WTC11 (cell line): ENCODE measurements at regions not wholly inside any gene's neighbourhood (a gene's known extent, or its start where the extent isn't known, plus 50 kb on each side); places are given as distances from the start of the nearest gene placed in this dataset.
A peak's percentile ranks its signal among the peaks of the same experiment; 100 is the strongest.

ENCODE experiments used
- ATAC-seq: fragments of 200-7000 bp; cut with Tn5 transposase; 2 replicates; pipeline ENCODE4 v1.10.0; 2021; ENCODE audit warnings: mild to moderate bottlenecking, moderate library complexity
- CTCF ChIA-PET: fragments of 300-600 bp; sonication (Branson Sonifier 250); formaldehyde crosslinking; loops from one replicate; lab custom pipeline; 2021; ENCODE audit warnings: antibody characterized with exemption; lab: Charles Lee
- POLR2A ChIA-PET: fragments of 350-600 bp; sonication (Branson Sonifier 250); formaldehyde crosslinking; loops from one replicate; lab custom pipeline; 2021; ENCODE audit warnings: antibody characterized with exemption; lab: Charles Lee
- DNase-seq: peaks from one replicate; pipeline ENCODE4 v3.0.0; 2021; ENCODE audit warnings: low spot score
- H3K27ac Mint-ChIP-seq: 2 replicates; pipeline ENCODE4 v1.8.0; 2021; ENCODE audit warnings: mixed read lengths
- H3K27me3 Mint-ChIP-seq: 2 replicates; pipeline ENCODE4 v1.8.0; 2021; ENCODE audit warnings: low read depth, mild to moderate bottlenecking, moderate library complexity, mixed read lengths
- H3K36me3 Mint-ChIP-seq: 2 replicates; pipeline ENCODE4 v1.8.0; 2021; ENCODE audit warnings: mixed read lengths
- H3K4me1 Mint-ChIP-seq: 2 replicates; pipeline ENCODE4 v1.8.0; 2022; ENCODE audit warnings: mixed read lengths
- H3K4me3 Mint-ChIP-seq: 2 replicates; pipeline ENCODE4 v1.8.0; 2021; ENCODE audit warnings: mild to moderate bottlenecking, moderate library complexity, mixed read lengths
- H3K9me3 Mint-ChIP-seq: 2 replicates; pipeline ENCODE4 v1.8.0; 2021; ENCODE audit warnings: mixed read lengths
- CREB1 ChIP-seq: sonication (generic); formaldehyde crosslinking; IDR thresholded peaks from 2 replicates; pipeline ENCODE4 v1.8.0; 2023; ENCODE audit warnings: mild to moderate bottlenecking, missing genetic modification reagents
- CREM ChIP-seq: sonication (generic); formaldehyde crosslinking; IDR thresholded peaks from 2 replicates; pipeline ENCODE4 v1.8.1; 2022; ENCODE audit warnings: mild to moderate bottlenecking, missing genetic modification reagents, moderate library complexity
- GRHL2 ChIP-seq: fragments of 250-450 bp; sonication (Bioruptor Pico); IDR thresholded peaks from 2 replicates; pipeline ENCODE4 v1.8.0; 2022; ENCODE audit warnings: mild to moderate bottlenecking, moderate library complexity; ENCODE audit not compliant: insufficient replicate concordance, severe bottlenecking
- NFE2L1 ChIP-seq: sonication (generic); formaldehyde crosslinking; IDR thresholded peaks from 2 replicates; pipeline ENCODE4 v1.8.1; 2023; ENCODE audit warnings: missing genetic modification reagents
- OVOL2 ChIP-seq: fragments of 250-450 bp; sonication (Bioruptor Pico); IDR thresholded peaks from 2 replicates; pipeline ENCODE4 v1.9.0; 2021; ENCODE audit warnings: mild to moderate bottlenecking, borderline replicate concordance
- SMAD3 ChIP-seq: sonication (generic); formaldehyde crosslinking; IDR thresholded peaks from 2 replicates; pipeline ENCODE4 v1.8.0; 2022; ENCODE audit warnings: missing genetic modification reagents, mild to moderate bottlenecking, borderline replicate concordance
- TCF7 ChIP-seq: sonication (generic); formaldehyde crosslinking; IDR thresholded peaks from 2 replicates; pipeline ENCODE4 v1.8.0; 2022; ENCODE audit warnings: mild to moderate bottlenecking, low read depth, missing genetic modification reagents, moderate library complexity
- ZNF138 ChIP-seq: sonication (generic); formaldehyde crosslinking; conservative IDR thresholded peaks from 2 replicates; pipeline ENCODE4 v1.8.1; 2022; ENCODE audit warnings: mild to moderate bottlenecking, moderate library complexity, missing genetic modification reagents
- ZNF219 ChIP-seq: sonication (generic); formaldehyde crosslinking; IDR thresholded peaks from 2 replicates; pipeline ENCODE4 v1.8.0; 2023; ENCODE audit warnings: missing genetic modification reagents, mild to moderate bottlenecking, borderline replicate concordance
- ZNF396 ChIP-seq: fragments of 250-450 bp; sonication (Bioruptor Pico); IDR thresholded peaks from 2 replicates; pipeline ENCODE4 v1.8.0; 2021; ENCODE audit warnings: mild to moderate bottlenecking, moderate library complexity, borderline replicate concordance
- ZNF423 ChIP-seq: fragments of 250-450 bp; sonication (Bioruptor Pico); IDR thresholded peaks from 2 replicates; pipeline ENCODE4 v2.1.2; 2022; ENCODE audit warnings: mild to moderate bottlenecking, moderate library complexity
- ZNF671 ChIP-seq: fragments of 250-450 bp; sonication (Bioruptor Pico); IDR thresholded peaks from 2 replicates; pipeline ENCODE4 v1.8.0; 2021; ENCODE audit warnings: mild to moderate bottlenecking
- TF ChIP-seq, protein P1 (sequence below): fragments of 250-450 bp; sonication (Bioruptor Pico); IDR thresholded peaks from 2 replicates; pipeline ENCODE4 v1.8.0; 2021; ENCODE audit warnings: mild to moderate bottlenecking
- TF ChIP-seq, protein P2 (sequence below): sonication (generic); formaldehyde crosslinking; IDR thresholded peaks from 2 replicates; pipeline ENCODE4 v1.8.0; 2022; ENCODE audit warnings: missing genetic modification reagents

DNA sequence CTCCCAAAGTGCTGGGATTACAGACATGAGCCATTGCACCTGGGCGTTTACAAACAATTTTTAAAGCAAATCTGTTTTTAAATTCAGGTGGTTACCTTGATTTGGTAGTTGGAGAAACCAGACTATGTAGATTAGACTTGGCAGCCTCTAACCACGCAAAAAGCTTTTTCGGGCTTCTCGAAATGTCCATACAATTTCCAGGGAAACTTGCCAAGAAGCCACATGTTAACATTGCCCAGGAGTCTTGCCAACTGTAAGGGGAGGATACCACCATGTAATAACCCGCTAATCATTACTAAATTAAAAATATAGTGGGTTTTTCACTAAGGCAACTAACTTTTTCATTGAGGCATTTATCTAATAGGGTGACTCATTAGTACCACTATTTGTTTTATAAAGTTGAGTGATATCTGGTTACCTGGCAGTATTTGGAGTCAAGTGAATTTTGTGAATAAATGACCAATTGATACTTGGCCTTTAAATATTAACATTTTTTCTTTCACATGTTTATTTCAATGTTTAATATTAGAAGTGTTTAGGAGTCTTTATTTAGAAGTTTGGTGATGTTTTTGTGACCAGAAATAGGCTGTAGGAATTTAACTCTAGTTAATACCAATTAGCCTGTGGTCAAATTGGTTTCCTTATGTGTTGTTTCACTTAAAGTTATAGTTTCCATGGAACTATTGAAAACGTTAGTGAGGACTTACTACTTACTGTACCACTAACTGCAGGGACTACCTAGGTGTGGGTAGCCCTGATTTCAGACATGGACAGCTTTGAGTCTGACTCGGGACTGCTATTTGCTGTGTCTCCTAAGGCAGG is 61.3 kb downstream of the CLDN34 start:
- Mint-ChIP-seq H3K36me3 (no peaks in the 10 kb centered on the region), H3K4me3 (no peak overlapping the region), H3K27ac (no peak overlapping the region), H3K9me3 (no peaks in the 10 kb centered on the region), H3K27me3 (no peaks in the 10 kb centered on the region), H3K4me1 (peaks cover 27% of the 10 kb centered on the region)
- no peak for DNase-seq
- no peak for ATAC-seq
- ChIA-PET CTCF (no interaction called here), POLR2A (no interaction called here)
- TF ChIP-seq ZNF138 (no peak), CREB1 (no peak), ZNF396 (no peak), ZNF671 (CRISPR knock-in tag) (no peak)
- TF ChIP-seq, protein P1, sequence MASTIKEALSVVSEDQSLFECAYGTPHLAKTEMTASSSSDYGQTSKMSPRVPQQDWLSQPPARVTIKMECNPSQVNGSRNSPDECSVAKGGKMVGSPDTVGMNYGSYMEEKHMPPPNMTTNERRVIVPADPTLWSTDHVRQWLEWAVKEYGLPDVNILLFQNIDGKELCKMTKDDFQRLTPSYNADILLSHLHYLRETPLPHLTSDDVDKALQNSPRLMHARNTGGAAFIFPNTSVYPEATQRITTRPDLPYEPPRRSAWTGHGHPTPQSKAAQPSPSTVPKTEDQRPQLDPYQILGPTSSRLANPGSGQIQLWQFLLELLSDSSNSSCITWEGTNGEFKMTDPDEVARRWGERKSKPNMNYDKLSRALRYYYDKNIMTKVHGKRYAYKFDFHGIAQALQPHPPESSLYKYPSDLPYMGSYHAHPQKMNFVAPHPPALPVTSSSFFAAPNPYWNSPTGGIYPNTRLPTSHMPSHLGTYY: no peak

DNA sequence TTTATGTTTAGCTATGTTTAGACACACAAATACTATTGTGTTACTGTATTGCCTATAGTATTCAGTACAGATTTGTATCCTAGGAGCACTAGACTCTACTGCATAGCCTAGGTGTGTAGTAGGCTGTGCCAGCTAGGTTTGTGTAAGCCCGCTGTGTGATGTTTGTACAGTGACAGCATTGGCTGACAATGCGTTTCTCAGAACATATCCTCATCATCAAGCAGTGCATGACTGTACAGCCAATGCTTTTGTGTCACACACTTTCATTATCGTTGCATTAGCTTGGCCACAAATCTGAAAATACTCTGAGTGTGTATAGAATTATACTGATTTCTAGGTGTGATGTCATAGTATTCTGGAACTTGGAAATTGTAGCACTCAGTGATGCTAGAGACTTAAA is 63.4 kb downstream of the CLDN34 start:
- no peak for DNase-seq
- TF ChIP-seq GRHL2 (CRISPR knock-in tag): no peak
- TF ChIP-seq, protein P2, sequence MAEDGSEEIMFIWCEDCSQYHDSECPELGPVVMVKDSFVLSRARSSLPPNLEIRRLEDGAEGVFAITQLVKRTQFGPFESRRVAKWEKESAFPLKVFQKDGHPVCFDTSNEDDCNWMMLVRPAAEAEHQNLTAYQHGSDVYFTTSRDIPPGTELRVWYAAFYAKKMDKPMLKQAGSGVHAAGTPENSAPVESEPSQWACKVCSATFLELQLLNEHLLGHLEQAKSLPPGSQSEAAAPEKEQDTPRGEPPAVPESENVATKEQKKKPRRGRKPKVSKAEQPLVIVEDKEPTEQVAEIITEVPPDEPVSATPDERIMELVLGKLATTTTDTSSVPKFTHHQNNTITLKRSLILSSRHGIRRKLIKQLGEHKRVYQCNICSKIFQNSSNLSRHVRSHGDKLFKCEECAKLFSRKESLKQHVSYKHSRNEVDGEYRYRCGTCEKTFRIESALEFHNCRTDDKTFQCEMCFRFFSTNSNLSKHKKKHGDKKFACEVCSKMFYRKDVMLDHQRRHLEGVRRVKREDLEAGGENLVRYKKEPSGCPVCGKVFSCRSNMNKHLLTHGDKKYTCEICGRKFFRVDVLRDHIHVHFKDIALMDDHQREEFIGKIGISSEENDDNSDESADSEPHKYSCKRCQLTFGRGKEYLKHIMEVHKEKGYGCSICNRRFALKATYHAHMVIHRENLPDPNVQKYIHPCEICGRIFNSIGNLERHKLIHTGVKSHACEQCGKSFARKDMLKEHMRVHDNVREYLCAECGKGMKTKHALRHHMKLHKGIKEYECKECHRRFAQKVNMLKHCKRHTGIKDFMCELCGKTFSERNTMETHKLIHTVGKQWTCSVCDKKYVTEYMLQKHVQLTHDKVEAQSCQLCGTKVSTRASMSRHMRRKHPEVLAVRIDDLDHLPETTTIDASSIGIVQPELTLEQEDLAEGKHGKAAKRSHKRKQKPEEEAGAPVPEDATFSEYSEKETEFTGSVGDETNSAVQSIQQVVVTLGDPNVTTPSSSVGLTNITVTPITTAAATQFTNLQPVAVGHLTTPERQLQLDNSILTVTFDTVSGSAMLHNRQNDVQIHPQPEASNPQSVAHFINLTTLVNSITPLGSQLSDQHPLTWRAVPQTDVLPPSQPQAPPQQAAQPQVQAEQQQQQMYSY (CRISPR knock-in tag): no peak
- TF ChIP-seq, all 79 proteins: peak for 0
- no peak for ATAC-seq
- Mint-ChIP-seq H3K27me3 (no peaks in the 10 kb centered on the region), H3K9me3 (no peaks in the 10 kb centered on the region), H3K4me3 (no peak overlapping the region), H3K36me3 (no peaks in the 10 kb centered on the region), H3K27ac (0 out of 2 replicates have a peak overlapping the region, but pooled peaks have one; percentile 32), H3K4me1 (peaks cover 35% of the 10 kb centered on the region)
- ChIA-PET POLR2A (interaction anchor here (0.7 kb wide), 1 partner anchor 62 kb away, joined by 5 read pairs; no protein-coding TSS in a partner anchor), CTCF (no interaction called here)

DNA sequence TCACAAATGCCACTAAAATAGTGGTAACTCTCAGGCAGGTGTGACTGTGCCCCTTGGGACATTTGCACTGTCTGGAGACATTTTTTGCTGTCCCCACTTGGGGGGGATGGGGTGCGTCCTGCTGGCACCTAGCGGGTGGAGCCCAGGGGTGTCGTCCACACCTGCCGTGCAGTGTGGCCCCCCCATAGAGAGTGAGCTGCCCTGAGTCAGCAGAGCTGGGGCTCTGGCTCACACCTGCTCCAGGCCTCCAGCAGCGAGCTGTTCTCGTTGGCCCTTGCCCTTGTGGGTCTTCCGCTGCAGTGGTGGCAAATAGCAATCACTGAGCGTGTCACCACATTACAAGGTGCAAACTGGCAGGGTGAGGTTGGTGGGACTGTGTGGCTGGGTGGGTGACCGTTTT is 64.6 kb downstream of the CLDN34 start:
- ATAC-seq (no peak), DNase-seq (no peak)
- CTCF ChIA-PET: interaction anchor here (0.9 to 1.3 kb wide), 2 partner anchors 9 to 54 kb away, joined by 3 to 4 read pairs; no protein-coding TSS in a partner anchor
- Mint-ChIP-seq H3K4me3 (no peak overlapping the region), H3K9me3 (no peaks in the 10 kb centered on the region), H3K36me3 (peaks cover 5% of the 10 kb centered on the region), H3K27ac (peak overlapping the region; percentile 78), H3K27me3 (no peaks in the 10 kb centered on the region), H3K4me1 (peaks cover 26% of the 10 kb centered on the region)
- POLR2A ChIA-PET: no interaction called here
- no peak for TF ChIP-seq ZNF219 (CRISPR knock-in tag)
- TF ChIP-seq ZNF423 (CRISPR knock-in tag): 0 out of 2 replicates have a peak, but pooled peaks have one; percentile 6

DNA sequence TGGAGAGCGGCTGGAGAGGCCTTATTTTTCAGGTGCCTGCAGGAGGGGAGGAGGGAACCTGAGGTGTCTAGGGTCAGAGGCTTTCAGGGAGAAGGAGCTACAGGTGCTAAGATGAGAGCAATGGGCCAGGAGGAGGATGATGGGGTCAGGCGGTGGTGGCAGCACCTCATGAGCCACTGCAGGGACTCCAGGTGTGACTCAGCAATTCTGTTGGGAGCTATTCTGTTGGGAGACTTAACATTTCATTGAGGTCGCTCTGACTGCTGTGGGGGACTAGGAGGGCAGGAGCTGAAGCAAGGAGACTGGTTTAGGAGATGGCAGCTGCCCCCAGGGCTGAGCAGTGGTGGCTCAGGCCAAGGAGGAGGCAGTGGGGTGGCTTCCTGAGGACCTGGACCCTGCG is 65.0 kb downstream of the CLDN34 start:
- TF ChIP-seq NFE2L1 (CRISPR knock-in tag): peak; percentile 88
- TF ChIP-seq OVOL2 (CRISPR knock-in tag): no peak
- TF ChIP-seq CREM (CRISPR knock-in tag): no peak
- no peak for TF ChIP-seq SMAD3 (CRISPR knock-in tag)
- TF ChIP-seq ZNF138: no peak
- no peak for TF ChIP-seq TCF7 (CRISPR knock-in tag)
- H3K27ac Mint-ChIP-seq: peak overlapping the region; percentile 78
- no peaks in the 10 kb centered on the region for H3K9me3 Mint-ChIP-seq
- ATAC-seq (no peak), DNase-seq (no peak)
- peaks cover 26% of the 10 kb centered on the region for H3K4me1 Mint-ChIP-seq
- CTCF ChIA-PET: interaction anchor here (0.9 to 1.3 kb wide), 2 partner anchors 9 to 53 kb away, joined by 3 to 4 read pairs; no protein-coding TSS in a partner anchor
- H3K27me3 Mint-ChIP-seq: no peaks in the 10 kb centered on the region
- peaks cover 6% of the 10 kb centered on the region for H3K36me3 Mint-ChIP-seq
- POLR2A ChIA-PET: no interaction called here
- no peak overlapping the region for H3K4me3 Mint-ChIP-seq
